Upper lobe of left lung (tissue), 4 donors: ENCODE measurements at regions not wholly inside any gene's neighbourhood (a gene's known extent, or its start where the extent isn't known, plus 50 kb on each side); places are given as distances from the start of the nearest gene placed in this dataset.

Experiments used
- EP300 ChIP-seq, 4 donors: sonication (generic); formaldehyde crosslinking; IDR thresholded peaks; one replicate each; pipeline ENCODE4 v1.5.1; 2017; ENCODE audit warnings: antibody characterized with exemption in 4 of 4, control low read depth in 2 of 4
- POLR2A ChIP-seq, 4 donors: fragments of 450-650 bp; IDR thresholded peaks; one replicate each; pipeline ENCODE4 v1.5.1; 2016 to 2017; ENCODE audit warnings: antibody characterized with exemption in 4 of 4, mild to moderate bottlenecking in 2 of 4
- TF ChIP-seq, protein P1 (sequence below), 6 experiments: fragments of 450-650 bp in 4 of 6; fragments of 200-600 bp in 2 of 6; sonication (generic) in 2 of 6; IDR thresholded peaks; one replicate each; pipeline ENCODE4 v1.5.1; 2016 to 2019; ENCODE audit warnings: antibody characterized with exemption in 6 of 6

GRCh38 chr7:81854518-81854917 lies 84.7 kb upstream of the HGF start:
- TF ChIP-seq, protein P1, sequence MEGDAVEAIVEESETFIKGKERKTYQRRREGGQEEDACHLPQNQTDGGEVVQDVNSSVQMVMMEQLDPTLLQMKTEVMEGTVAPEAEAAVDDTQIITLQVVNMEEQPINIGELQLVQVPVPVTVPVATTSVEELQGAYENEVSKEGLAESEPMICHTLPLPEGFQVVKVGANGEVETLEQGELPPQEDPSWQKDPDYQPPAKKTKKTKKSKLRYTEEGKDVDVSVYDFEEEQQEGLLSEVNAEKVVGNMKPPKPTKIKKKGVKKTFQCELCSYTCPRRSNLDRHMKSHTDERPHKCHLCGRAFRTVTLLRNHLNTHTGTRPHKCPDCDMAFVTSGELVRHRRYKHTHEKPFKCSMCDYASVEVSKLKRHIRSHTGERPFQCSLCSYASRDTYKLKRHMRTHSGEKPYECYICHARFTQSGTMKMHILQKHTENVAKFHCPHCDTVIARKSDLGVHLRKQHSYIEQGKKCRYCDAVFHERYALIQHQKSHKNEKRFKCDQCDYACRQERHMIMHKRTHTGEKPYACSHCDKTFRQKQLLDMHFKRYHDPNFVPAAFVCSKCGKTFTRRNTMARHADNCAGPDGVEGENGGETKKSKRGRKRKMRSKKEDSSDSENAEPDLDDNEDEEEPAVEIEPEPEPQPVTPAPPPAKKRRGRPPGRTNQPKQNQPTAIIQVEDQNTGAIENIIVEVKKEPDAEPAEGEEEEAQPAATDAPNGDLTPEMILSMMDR (IDR thresholded peaks at IDR 0.05), result no peak
- TF ChIP-seq EP300 (IDR thresholded peaks at IDR 0.05) (no peak), POLR2A (IDR thresholded peaks at IDR 0.05) (no peak)
